Mesodermal cell (in vitro differentiated cells): ENCODE measurements at regions not wholly inside any gene's neighbourhood (a gene's known extent, or its start where the extent isn't known, plus 50 kb on each side); places are given as distances from the start of the nearest gene placed in this dataset.
"Not testable (repeated sequence)": the region's sequence is repeated elsewhere in the genome, so short reads cannot be mapped to it uniquely, and the experiment has no call there.

Source experiments
- H3K27ac ChIP-seq: 2 replicates; pipeline ENCODE4 v1.7.0; 2013; ENCODE audit warnings: mild to moderate bottlenecking, low read depth, low read length, moderate library complexity; ENCODE audit not compliant: severe bottlenecking
- H3K36me3 ChIP-seq: 2 replicates; pipeline ENCODE4 v1.7.1; 2013; ENCODE audit warnings: mild to moderate bottlenecking, low read length, moderate library complexity; ENCODE audit not compliant: control insufficient read depth, insufficient read depth
- H3K4me1 ChIP-seq: one replicate; pipeline ENCODE4 v1.7.1; 2013; ENCODE audit warnings: mild to moderate bottlenecking, low read length; ENCODE audit not compliant: insufficient read depth, control insufficient read depth, poor library complexity, severe bottlenecking
- H3K4me3 ChIP-seq: 2 replicates; pipeline ENCODE4 v1.7.0; 2013; ENCODE audit warnings: low read length, control low read depth, mild to moderate bottlenecking; ENCODE audit not compliant: insufficient read depth, poor library complexity, severe bottlenecking; ENCODE audit errors: extremely low read depth
- H3K9me3 ChIP-seq: 2 replicates; pipeline ENCODE4 v1.7.1; 2013; ENCODE audit warnings: mild to moderate bottlenecking, low read length, moderate library complexity; ENCODE audit not compliant: control insufficient read depth
- WGBS, 2 experiments: methylation state at CpG; one replicate each; pipeline ENCODE4 v1.1.5; 2013; ENCODE audit warnings: missing lambda C conversion rate in 2 of 2; ENCODE audit not compliant: insufficient coverage in 2 of 2; 5-methylcytosine and 5-hydroxymethylcytosine counted together

DNA sequence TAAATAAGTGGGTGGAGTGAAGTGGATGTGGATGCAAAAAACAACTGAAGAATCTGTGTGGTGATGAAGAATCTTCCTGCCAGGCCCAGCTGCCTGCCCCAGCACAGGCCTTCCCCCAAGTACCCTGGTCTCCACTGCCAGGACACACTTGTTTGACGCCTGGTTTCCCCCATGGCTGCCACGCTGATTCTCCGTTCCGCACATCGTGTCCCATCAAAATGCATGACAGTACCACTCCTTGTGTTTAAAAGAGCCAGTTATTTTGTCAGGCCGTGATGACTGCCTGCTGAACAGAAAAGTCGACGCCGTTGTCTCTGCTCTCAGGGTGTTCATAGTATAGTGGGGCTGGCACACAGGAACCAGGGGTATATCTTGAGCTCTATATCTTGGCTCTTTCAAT lies 50.3 kb upstream of the KYNU start:
- 95 to 98% methylated on average over 9 of the region's 9 CpGs for WGBS, 2 experiments
- Histone ChIP-seq H3K27ac (no peak overlapping the region), H3K9me3 (no peaks in the 10 kb centered on the region), H3K4me3 (no peak overlapping the region), H3K4me1 (peaks cover 5% of the 10 kb centered on the region), H3K36me3 (no peaks in the 10 kb centered on the region)

DNA sequence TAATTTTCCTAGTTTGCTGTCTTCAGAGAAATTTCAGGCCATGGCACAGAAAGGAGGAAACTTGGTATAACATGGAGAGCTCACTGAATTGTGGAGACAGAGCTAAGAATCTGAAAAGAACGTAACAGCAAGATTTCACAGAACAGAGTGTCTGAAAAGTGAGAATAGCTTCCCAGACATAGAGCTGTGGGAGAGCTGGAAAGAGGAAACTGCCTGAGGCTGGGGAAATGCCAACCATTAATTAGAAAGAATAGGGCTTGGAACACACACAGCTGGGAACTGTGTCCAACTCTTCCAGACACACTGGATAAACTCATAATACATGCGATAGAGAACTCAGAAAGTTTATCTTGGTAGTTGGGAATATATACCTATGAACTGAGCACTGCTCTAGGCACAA lies 51.6 kb upstream of the KYNU start:
- no peak overlapping the region for H3K4me3 ChIP-seq
- no peaks in the 10 kb centered on the region for H3K36me3 ChIP-seq
- 44 to 73% methylated on average over 1 of the region's 2 CpGs for WGBS, 2 experiments
- peaks cover 5% of the 10 kb centered on the region for H3K4me1 ChIP-seq
- H3K9me3 ChIP-seq = no peaks in the 10 kb centered on the region
- H3K27ac ChIP-seq = peak overlapping the region; percentile 30

DNA sequence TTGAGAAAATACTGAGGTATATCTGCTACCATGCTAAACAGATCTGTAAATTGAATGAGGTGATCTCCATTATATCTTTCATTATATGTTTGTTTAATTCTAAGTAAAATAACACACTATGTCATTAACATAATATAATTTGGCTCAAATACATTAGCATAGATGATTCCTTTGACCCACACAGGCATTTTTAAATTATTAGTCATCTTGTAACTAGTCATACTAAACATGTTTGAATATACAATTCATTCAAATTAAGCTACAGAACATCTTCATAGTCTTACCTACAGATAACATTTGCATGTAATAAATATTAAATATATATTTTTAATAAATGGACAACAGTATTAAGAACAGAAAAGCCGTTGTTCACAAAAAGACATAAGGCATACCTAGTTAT lies 52.7 kb upstream of the KYNU start:
- Histone ChIP-seq H3K27ac (no peak overlapping the region), H3K4me1 (peaks cover 5% of the 10 kb centered on the region), H3K4me3 (no peak overlapping the region), H3K36me3 (no peaks in the 10 kb centered on the region), H3K9me3 (no peaks in the 10 kb centered on the region)
- no CpG with 5 or more reads among the region's 1 CpG for WGBS, 2 experiments

DNA sequence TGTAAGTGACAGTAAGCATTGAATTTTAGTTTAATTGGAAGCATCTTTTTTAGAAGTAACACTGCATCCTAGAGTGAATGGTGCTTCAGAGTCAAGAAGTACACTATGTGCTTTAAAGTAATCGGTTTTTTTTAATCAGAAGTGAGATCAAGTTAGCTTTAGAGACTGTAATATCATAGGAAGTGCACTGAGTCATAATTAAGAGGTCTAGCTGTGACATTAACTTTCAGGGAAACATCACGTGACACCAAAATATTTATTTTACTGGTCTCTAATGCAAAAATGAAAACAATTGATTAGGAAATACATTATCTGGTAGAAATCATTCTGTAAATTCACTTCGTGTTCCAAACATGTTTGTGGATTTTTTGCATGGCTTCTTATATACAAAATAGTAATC lies 55.3 kb upstream of the KYNU start:
- H3K36me3 ChIP-seq = no peaks in the 10 kb centered on the region
- no peak overlapping the region for H3K27ac ChIP-seq
- no peak overlapping the region for H3K4me3 ChIP-seq
- peaks cover 5% of the 10 kb centered on the region for H3K4me1 ChIP-seq
- no peaks in the 10 kb centered on the region for H3K9me3 ChIP-seq
- 88 to 89% methylated on average over 1 of the region's 3 CpGs for WGBS, 2 experiments

DNA sequence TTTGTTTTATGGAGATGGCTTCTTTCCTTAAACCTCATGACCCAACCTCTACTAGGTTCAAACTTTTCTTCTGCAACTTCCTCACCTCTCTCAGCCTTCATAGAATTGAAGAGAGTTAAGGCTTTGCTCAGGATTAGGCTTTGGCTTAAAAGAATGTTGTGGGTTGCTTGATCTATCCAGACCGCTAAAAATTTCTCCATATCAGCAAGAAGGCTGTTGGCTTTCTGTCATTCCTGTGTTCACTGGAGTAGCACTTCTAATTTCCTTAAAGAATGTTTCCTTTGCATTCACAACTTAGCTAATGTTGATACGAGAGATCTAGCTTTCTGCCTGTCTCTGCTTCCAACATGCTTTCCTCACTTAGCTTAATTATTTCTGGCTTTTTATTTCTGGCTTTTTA lies 58.1 kb upstream of the KYNU start:
- WGBS, 2 experiments = 88% methylated on average over 1 of the region's 2 CpGs; no CpG with 5 or more reads in 1 of the 2 experiments
- H3K27ac ChIP-seq = no peak overlapping the region
- no peaks in the 10 kb centered on the region for H3K36me3 ChIP-seq
- no peaks in the 10 kb centered on the region for H3K4me1 ChIP-seq
- H3K4me3 ChIP-seq = no peak overlapping the region
- H3K9me3 ChIP-seq = no peaks in the 10 kb centered on the region

DNA sequence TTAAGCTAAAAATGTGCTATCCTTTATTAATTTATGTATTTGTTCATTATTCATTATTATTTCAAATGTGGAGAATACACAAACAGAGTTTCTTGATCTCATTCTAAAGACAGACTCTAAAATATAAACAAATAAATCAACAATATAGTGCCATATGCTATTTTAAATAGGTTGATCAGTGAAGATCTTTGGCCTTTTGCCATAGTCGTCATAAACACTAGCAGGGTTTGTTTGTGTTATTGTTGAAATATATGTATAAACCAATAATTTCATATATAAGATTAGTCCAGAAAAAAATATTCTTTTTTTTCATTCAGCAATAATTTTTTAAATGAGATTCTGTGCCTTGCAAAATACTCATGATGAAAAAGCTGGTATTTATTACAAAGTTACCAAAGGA lies 62.1 kb upstream of the KYNU start:
- Histone ChIP-seq H3K36me3 (no peaks in the 10 kb centered on the region), H3K4me3 (no peak overlapping the region), H3K4me1 (no peaks in the 10 kb centered on the region), H3K27ac (no peak overlapping the region), H3K9me3 (no peaks in the 10 kb centered on the region)
- no CpG with 5 or more reads among the region's 1 CpG for WGBS, 2 experiments

DNA sequence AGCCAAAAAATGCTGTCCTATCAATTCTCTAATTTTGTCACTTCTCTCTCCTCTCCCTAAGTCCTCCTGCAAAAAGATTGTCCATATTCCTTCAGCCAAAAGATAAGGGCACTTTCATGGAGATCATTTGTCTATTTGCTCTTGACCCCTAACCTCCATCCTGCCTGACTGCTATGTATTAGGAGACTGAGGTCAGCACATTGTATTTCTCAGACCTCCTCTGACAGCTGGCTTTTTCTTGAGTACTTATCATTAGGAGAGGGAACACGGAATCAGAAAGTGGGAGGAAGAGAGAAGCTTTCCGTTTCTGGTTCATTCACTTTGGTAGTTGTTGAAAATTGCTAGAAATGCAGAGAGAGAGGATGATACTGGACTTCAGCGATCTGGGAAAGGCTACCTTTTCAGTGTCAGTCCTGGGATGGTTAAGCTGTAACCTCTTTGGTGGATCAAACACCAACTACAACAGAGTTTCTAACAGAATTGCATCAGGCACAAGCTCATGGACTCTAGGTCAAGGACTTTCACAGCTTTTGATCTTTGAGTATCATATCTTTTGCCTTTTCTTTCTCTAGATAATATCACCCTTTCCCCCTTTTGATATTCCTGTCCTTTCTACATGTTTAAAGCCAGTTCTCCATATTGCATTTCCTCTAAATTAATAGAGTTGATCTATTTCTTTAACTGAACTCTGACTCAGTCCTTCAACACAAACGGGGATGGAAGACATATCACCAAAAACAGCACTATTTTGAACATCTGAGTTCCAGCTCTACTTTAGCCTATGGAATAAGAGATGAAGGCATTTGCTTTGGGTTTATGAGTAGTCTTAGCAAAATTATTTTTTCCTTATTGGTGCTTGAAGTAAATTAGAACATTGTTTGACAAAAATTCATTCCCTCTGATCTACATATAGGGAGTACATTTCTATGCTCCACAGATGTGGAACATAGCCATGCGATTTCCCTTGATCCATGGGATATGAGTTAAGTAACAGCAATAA lies 63.3 kb upstream of the KYNU start:
- Histone ChIP-seq H3K36me3 (no peaks in the 10 kb centered on the region), H3K9me3 (no peaks in the 10 kb centered on the region), H3K4me1 (no peaks in the 10 kb centered on the region), H3K27ac (no peak overlapping the region), H3K4me3 (no peak overlapping the region)
- 89 to 94% methylated on average over 3 to 4 of the region's 5 CpGs for WGBS, 2 experiments

DNA sequence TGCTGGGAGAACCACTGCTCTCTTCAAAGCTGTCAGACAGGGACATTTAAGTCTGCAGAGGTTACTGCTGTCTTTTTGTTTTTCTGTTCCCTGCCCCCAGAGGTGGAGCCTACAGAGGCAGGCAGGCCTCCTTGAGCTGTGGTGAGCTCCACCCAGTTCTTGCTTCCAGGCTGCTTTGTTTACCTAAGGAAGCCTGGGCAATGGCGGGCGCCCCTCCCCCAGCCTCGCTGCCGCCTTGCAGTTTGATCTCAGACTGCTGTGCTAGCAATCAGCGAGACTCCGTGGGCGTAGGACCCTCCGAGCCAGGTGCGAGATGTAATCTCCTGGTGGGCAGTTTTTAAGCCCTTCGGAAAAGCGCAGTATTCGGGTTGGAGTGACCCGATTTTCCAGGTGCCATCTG lies 65.8 kb upstream of the KYNU start:
- not testable (repeated sequence) for H3K36me3 ChIP-seq, H3K4me3 ChIP-seq, H3K27ac ChIP-seq, H3K9me3 ChIP-seq, H3K4me1 ChIP-seq
- 75 to 85% methylated on average over 6 to 8 of the region's 13 CpGs for WGBS, 2 experiments

DNA sequence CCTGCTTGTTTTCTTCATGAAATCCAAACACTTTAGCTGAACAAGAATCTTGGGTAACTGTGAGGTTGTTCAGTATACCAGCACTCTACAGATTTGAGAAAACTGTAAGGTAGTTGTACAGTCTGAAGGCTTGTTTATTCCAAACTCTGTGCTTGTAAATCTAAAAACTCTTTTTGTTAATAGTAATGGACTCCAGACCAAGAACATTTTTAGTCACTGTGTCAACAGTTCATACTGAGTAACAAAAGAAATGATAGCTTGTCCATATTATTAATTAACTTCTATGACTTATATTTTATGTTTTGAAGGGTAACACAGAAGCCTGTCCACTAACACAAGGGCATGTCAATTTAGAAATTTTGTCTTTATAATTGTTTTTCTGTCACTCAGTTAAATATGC lies 72.2 kb upstream of the KYNU start:
- Histone ChIP-seq H3K36me3 (no peaks in the 10 kb centered on the region), H3K27ac (no peak overlapping the region), H3K9me3 (no peaks in the 10 kb centered on the region), H3K4me3 (no peak overlapping the region), H3K4me1 (no peaks in the 10 kb centered on the region)

DNA sequence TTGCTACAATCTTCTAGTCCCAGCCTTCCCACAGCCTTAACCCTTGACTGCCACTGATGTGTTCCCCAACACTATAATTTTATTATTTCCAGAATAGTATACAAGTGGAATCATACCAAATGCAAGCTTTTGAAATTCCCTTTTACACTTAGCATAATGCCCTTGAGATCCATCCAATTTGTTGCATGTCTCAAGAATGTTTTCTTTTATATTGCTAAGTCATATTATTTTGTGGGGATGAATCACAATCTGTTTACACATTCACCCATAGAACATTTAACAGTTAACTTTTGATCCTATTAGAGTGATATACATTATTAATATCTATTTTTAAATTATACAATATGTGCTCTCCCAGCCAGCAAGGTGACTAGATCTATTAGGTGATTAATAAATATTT lies 74.3 kb upstream of the KYNU start:
- Histone ChIP-seq H3K4me1 (no peaks in the 10 kb centered on the region), H3K27ac (no peak overlapping the region), H3K4me3 (no peak overlapping the region), H3K36me3 (no peaks in the 10 kb centered on the region), H3K9me3 (no peaks in the 10 kb centered on the region)

DNA sequence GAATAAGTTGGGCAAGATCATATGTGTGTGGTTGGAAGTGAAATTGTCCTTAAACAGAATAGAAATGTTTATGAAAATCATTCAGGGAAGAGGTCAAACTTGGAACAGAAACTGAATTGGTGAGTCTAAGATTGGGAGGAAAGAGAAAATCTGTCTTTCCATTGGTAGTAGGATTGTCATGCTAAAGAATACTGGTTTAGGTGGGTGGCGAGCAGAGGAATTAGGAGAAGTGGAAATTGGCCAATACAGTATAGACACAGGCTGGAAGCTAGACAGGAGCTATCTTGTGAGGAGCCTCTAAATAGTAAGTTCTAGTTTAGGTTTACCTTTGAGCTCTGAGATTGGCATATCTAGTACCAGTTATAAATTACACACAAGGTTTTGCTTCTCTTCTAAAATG lies 80.9 kb upstream of the KYNU start:
- no peaks in the 10 kb centered on the region for H3K36me3 ChIP-seq
- H3K4me1 ChIP-seq = no peaks in the 10 kb centered on the region
- H3K27ac ChIP-seq = no peak overlapping the region
- no peaks in the 10 kb centered on the region for H3K9me3 ChIP-seq
- WGBS, 2 experiments = 86% methylated on average over 1 of the region's 1 CpG; no CpG with 5 or more reads in 1 of the 2 experiments
- no peak overlapping the region for H3K4me3 ChIP-seq
